ENCODE measurements at regions not wholly inside any gene's neighbourhood (a gene's known extent, or its start where the extent isn't known, plus 50 kb on each side); places are given as distances from the start of the nearest gene placed in this dataset.

DNA sequence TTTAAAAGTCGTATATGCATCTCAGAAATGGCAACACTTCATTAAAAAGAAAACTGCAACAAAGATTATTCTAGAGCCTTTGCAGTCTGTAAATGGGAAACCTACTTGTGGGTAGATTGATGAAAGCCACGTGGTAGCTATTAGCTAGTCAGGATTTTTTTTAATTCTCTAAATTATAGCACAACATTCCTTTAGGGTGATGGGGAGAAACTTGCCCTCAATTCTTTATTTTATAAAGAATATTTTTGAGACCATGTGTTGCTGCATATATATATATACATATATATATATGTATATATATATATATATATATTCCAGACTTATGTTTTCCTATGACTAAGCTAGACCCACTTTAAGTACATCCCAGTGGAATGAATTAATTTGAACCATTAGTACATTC lies 118.0 kb downstream of the PPP1R3A start:
- TF ChIP-seq POLR2AphosphoS5 (IDR thresholded peaks at IDR 0.05) (no peak), POLR2A (IDR thresholded peaks at IDR 0.05) (no peak)
- TF ChIP-seq, protein P1, sequence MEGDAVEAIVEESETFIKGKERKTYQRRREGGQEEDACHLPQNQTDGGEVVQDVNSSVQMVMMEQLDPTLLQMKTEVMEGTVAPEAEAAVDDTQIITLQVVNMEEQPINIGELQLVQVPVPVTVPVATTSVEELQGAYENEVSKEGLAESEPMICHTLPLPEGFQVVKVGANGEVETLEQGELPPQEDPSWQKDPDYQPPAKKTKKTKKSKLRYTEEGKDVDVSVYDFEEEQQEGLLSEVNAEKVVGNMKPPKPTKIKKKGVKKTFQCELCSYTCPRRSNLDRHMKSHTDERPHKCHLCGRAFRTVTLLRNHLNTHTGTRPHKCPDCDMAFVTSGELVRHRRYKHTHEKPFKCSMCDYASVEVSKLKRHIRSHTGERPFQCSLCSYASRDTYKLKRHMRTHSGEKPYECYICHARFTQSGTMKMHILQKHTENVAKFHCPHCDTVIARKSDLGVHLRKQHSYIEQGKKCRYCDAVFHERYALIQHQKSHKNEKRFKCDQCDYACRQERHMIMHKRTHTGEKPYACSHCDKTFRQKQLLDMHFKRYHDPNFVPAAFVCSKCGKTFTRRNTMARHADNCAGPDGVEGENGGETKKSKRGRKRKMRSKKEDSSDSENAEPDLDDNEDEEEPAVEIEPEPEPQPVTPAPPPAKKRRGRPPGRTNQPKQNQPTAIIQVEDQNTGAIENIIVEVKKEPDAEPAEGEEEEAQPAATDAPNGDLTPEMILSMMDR (IDR thresholded peaks at IDR 0.05): no peak

Data from breast epithelium (tissue), 3 donors.